PC-9 (cell line): ENCODE measurements at regions not wholly inside any gene's neighbourhood (a gene's known extent, or its start where the extent isn't known, plus 50 kb on each side); places are given as distances from the start of the nearest gene placed in this dataset.

Experiments
- EZH2 ChIP-seq: fragments of 200-600 bp; sonication (generic); IDR thresholded peaks from 2 replicates; pipeline ENCODE4 v1.8.0; 2017; ENCODE audit warnings: antibody characterized with exemption, low read depth
- TF ChIP-seq, protein P1 (sequence below): fragments of 200-600 bp; sonication (generic); conservative IDR thresholded peaks from 2 replicates; pipeline ENCODE4 v1.6.1; 2017; ENCODE audit warnings: mixed run types, antibody characterized with exemption, mild to moderate bottlenecking, moderate library complexity

DNA sequence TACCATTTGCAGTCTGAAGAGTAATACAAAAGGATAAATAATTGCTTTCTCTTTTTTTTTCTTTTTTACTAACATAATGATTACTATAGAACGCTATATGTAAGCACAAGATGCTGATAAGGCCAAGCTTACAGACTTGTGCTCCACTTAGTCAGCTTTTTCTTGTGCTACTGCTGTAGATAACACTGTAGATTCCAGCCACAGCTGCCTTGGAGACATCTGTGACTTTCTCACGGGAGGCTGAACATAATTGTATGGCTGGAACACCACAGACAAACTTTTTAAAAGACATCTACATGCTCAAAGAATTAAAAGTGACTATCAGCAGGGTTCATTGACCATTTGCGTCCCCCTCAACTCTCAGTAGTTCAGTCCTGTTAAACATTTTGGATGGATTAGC lies 381.7 kb upstream of the AMOT start:
- TF ChIP-seq, protein P1, sequence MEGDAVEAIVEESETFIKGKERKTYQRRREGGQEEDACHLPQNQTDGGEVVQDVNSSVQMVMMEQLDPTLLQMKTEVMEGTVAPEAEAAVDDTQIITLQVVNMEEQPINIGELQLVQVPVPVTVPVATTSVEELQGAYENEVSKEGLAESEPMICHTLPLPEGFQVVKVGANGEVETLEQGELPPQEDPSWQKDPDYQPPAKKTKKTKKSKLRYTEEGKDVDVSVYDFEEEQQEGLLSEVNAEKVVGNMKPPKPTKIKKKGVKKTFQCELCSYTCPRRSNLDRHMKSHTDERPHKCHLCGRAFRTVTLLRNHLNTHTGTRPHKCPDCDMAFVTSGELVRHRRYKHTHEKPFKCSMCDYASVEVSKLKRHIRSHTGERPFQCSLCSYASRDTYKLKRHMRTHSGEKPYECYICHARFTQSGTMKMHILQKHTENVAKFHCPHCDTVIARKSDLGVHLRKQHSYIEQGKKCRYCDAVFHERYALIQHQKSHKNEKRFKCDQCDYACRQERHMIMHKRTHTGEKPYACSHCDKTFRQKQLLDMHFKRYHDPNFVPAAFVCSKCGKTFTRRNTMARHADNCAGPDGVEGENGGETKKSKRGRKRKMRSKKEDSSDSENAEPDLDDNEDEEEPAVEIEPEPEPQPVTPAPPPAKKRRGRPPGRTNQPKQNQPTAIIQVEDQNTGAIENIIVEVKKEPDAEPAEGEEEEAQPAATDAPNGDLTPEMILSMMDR = no peak
- no peak for TF ChIP-seq EZH2
